Thyroid gland (tissue), 4 donors: ENCODE measurements at regions not wholly inside any gene's neighbourhood (a gene's known extent, or its start where the extent isn't known, plus 50 kb on each side); places are given as distances from the start of the nearest gene placed in this dataset.

Experiments
- CTCF ChIP-seq, 6 experiments: fragments of 200-600 bp in 3 of 6; fragments of 450-650 bp in 3 of 6; sonication (generic) in 3 of 6; IDR thresholded peaks; one replicate each; pipeline ENCODE4 v1.5.1; 2016 to 2019; ENCODE audit warnings: antibody characterized with exemption in 6 of 6, mild to moderate bottlenecking in 2 of 6, inconsistent platforms in 1 of 6, moderate library complexity in 1 of 6
- POLR2A ChIP-seq, 2 donors: fragments of 450-650 bp; IDR thresholded peaks; one replicate each; pipeline ENCODE4 v1.6.1; 2017; ENCODE audit warnings: antibody characterized with exemption in 2 of 2, mild to moderate bottlenecking in 2 of 2, moderate library complexity in 1 of 2

DNA sequence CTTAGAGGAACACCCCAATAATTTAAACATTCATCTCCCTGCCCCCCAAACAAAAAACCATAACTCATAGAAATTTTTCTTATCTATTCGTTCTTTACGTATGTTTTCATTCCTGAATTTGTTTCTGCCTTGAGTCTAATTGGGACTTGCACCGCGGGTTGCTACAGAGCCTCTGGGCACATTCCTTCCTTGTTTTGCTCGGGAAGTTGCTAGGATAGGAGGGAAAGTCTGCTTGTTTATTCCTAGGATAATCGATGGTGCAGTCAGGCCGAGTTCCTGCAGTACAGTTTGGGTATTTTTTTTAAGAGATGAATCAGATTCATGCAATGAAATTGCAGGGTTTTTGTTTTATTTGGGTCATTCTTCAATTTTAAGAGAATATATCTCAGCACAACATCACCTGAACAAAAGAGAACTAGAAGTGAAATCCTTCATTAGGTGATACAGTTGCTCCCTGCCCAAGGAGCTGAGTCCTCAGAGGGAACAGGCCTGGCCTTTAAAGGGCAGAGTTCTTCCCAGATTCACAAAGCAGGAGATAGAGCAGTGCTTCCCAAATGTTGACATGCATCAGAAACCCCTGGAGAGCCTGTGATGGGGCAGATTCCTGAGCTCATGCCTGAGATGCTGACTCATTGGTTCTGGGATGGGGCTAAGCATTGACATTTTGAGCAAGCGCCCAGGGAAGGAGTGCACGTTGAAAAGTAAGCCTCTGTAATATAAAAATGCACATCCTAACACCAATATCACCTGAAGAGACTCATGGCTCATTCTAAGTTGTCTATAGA lies 114.9 kb upstream of the FAM9B start:
- TF ChIP-seq CTCF (IDR thresholded peaks at IDR 0.05) = no peak
- no peak for TF ChIP-seq POLR2A (IDR thresholded peaks at IDR 0.05)
